ENCODE measurements at regions not wholly inside any gene's neighbourhood (a gene's known extent, or its start where the extent isn't known, plus 50 kb on each side); places are given as distances from the start of the nearest gene placed in this dataset.

- no peaks in the 10 kb centered on the region for H3K4me1 ChIP-seq (ENCODE audit: control insufficient read depth in 2 of 2, insufficient read depth in 2 of 2, low read length in 2 of 2)
- H3K27ac ChIP-seq (ENCODE audit: low read depth in 1 of 2, low read length in 1 of 2) = no peak overlapping the region
- no peaks in the 10 kb centered on the region for H3K36me3 ChIP-seq (ENCODE audit: control insufficient read depth in 2 of 2, insufficient read depth in 2 of 2, low read length in 1 of 2)
- DNase-seq (ENCODE audit: low read depth in 6 of 9, low spot score in 9 of 9) = no peak
- no peak overlapping the region for H3K4me3 ChIP-seq (ENCODE audit: low read length in 2 of 2)
- H3K9me3 ChIP-seq (ENCODE audit: control insufficient read depth in 2 of 2, insufficient read depth in 1 of 2, low read length in 1 of 2) = no peaks in the 10 kb centered on the region
- 97% methylated on average over 2 of the region's 2 CpGs for WGBS
- H3K27me3 ChIP-seq (ENCODE audit: control insufficient read depth in 2 of 2, insufficient read depth in 1 of 2, low read length in 1 of 2) = no peaks in the 10 kb centered on the region
Observed at GRCh38 chr12:65637150-65637549, 187.1 kb upstream of the HMGA2 start.

DNA sequence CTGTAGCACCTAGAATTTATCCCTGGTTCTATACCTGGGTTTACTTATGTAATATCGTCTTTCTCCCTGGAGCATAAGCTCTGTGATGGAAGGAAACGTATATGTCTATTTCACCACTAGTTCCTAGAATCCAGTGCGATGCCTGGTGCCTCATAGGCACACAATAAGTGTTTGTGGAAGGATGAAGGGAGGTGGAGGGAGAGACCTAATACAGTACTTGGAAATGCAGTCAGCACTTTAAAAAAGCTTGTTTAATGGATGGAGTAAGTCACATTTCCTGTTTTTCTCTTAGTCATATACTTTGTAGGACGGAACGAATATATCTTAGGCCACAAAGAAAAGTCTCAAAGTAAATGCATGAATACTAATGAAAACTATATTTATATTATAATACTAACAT is 186.5 kb upstream of the HMGA2 start:
- Histone ChIP-seq H3K9me3 (ENCODE audit: control insufficient read depth in 2 of 2, insufficient read depth in 1 of 2, low read length in 1 of 2) (no peaks in the 10 kb centered on the region), H3K27ac (ENCODE audit: low read depth in 1 of 2, low read length in 1 of 2) (no peak overlapping the region), H3K4me1 (ENCODE audit: control insufficient read depth in 2 of 2, insufficient read depth in 2 of 2, low read length in 2 of 2) (no peaks in the 10 kb centered on the region), H3K27me3 (ENCODE audit: control insufficient read depth in 2 of 2, insufficient read depth in 1 of 2, low read length in 1 of 2) (no peaks in the 10 kb centered on the region), H3K36me3 (ENCODE audit: control insufficient read depth in 2 of 2, insufficient read depth in 2 of 2, low read length in 1 of 2) (no peaks in the 10 kb centered on the region), H3K4me3 (ENCODE audit: low read length in 2 of 2) (no peak overlapping the region)
- no peak for DNase-seq (ENCODE audit: low read depth in 6 of 9, low spot score in 9 of 9)
- WGBS = 89% methylated on average over 5 of the region's 5 CpGs

- no peaks in the 10 kb centered on the region for H3K4me1 ChIP-seq (ENCODE audit: control insufficient read depth in 2 of 2, insufficient read depth in 2 of 2, low read length in 2 of 2)
- no peaks in the 10 kb centered on the region for H3K27me3 ChIP-seq (ENCODE audit: control insufficient read depth in 2 of 2, insufficient read depth in 1 of 2, low read length in 1 of 2)
- no peaks in the 10 kb centered on the region for H3K36me3 ChIP-seq (ENCODE audit: control insufficient read depth in 2 of 2, insufficient read depth in 2 of 2, low read length in 1 of 2)
- H3K4me3 ChIP-seq (ENCODE audit: low read length in 2 of 2) = no peak overlapping the region
- no peak overlapping the region for H3K27ac ChIP-seq (ENCODE audit: low read depth in 1 of 2, low read length in 1 of 2)
- no peak for DNase-seq (ENCODE audit: low read depth in 6 of 9, low spot score in 9 of 9)
- H3K9me3 ChIP-seq (ENCODE audit: control insufficient read depth in 2 of 2, insufficient read depth in 1 of 2, low read length in 1 of 2) = no peaks in the 10 kb centered on the region
Observed at GRCh38 chr12:65638324-65638723, 186.0 kb upstream of the HMGA2 start.

DNA sequence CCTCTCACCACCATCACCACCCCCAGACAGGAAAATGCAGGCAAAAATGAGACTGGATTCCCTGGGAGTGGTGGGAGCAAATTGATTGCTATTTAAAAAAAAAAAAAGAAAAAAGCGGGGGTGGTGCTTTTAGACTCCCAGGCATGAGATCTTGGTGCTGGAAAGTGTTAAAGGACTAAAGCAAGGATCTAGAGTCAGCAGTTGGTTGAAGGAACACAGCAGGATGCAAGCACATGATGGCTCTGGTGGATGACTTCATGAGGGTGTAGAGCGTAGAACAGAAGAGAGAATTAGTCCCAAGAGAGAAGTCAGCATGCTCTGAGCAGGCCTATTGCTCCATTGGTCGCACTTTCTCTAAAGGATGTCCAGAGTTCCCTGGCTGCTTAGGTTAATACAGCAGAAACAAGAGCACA is 183.8 kb upstream of the HMGA2 start:
- WGBS = over 99% methylated on average over 3 of the region's 3 CpGs
- no peaks in the 10 kb centered on the region for H3K9me3 ChIP-seq (ENCODE audit: control insufficient read depth in 2 of 2, insufficient read depth in 1 of 2, low read length in 1 of 2)
- DNase-seq (ENCODE audit: low read depth in 6 of 9, low spot score in 9 of 9) = no peak
- no peaks in the 10 kb centered on the region for H3K4me1 ChIP-seq (ENCODE audit: control insufficient read depth in 2 of 2, insufficient read depth in 2 of 2, low read length in 2 of 2)
- H3K4me3 ChIP-seq (ENCODE audit: low read length in 2 of 2) = no peak overlapping the region
- no peak overlapping the region for H3K27ac ChIP-seq (ENCODE audit: low read depth in 1 of 2, low read length in 1 of 2)
- no peaks in the 10 kb centered on the region for H3K27me3 ChIP-seq (ENCODE audit: control insufficient read depth in 2 of 2, insufficient read depth in 1 of 2, low read length in 1 of 2)
- H3K36me3 ChIP-seq (ENCODE audit: control insufficient read depth in 2 of 2, insufficient read depth in 2 of 2, low read length in 1 of 2) = no peaks in the 10 kb centered on the region

GRCh38 chr12:65642061-65642661 is 182.1 kb upstream of the HMGA2 start:
- Histone ChIP-seq H3K4me3 (ENCODE audit: low read length in 2 of 2) (no peak overlapping the region), H3K4me1 (ENCODE audit: control insufficient read depth in 2 of 2, insufficient read depth in 2 of 2, low read length in 2 of 2) (no peaks in the 10 kb centered on the region), H3K27me3 (ENCODE audit: control insufficient read depth in 2 of 2, insufficient read depth in 1 of 2, low read length in 1 of 2) (no peaks in the 10 kb centered on the region), H3K9me3 (ENCODE audit: control insufficient read depth in 2 of 2, insufficient read depth in 1 of 2, low read length in 1 of 2) (no peaks in the 10 kb centered on the region), H3K36me3 (ENCODE audit: control insufficient read depth in 2 of 2, insufficient read depth in 2 of 2, low read length in 1 of 2) (no peaks in the 10 kb centered on the region), H3K27ac (ENCODE audit: low read depth in 1 of 2, low read length in 1 of 2) (no peak overlapping the region)
- DNase-seq (ENCODE audit: low read depth in 6 of 9, low spot score in 9 of 9) = no peak
- WGBS = 93% methylated on average over 5 of the region's 5 CpGs

GRCh38 chr12:65643171-65643570 is 181.1 kb upstream of the HMGA2 start:
- no peak for DNase-seq (ENCODE audit: low read depth in 6 of 9, low spot score in 9 of 9)
- H3K36me3 ChIP-seq (ENCODE audit: control insufficient read depth in 2 of 2, insufficient read depth in 2 of 2, low read length in 1 of 2) = no peaks in the 10 kb centered on the region
- no peaks in the 10 kb centered on the region for H3K9me3 ChIP-seq (ENCODE audit: control insufficient read depth in 2 of 2, insufficient read depth in 1 of 2, low read length in 1 of 2)
- no peak overlapping the region for H3K4me3 ChIP-seq (ENCODE audit: low read length in 2 of 2)
- H3K4me1 ChIP-seq (ENCODE audit: control insufficient read depth in 2 of 2, insufficient read depth in 2 of 2, low read length in 2 of 2) = no peaks in the 10 kb centered on the region
- H3K27me3 ChIP-seq (ENCODE audit: control insufficient read depth in 2 of 2, insufficient read depth in 1 of 2, low read length in 1 of 2) = no peaks in the 10 kb centered on the region
- H3K27ac ChIP-seq (ENCODE audit: low read depth in 1 of 2, low read length in 1 of 2) = no peak overlapping the region

GRCh38 chr12:65643595-65644386 is 180.5 kb upstream of the HMGA2 start:
- Histone ChIP-seq H3K27ac (ENCODE audit: low read depth in 1 of 2, low read length in 1 of 2) (no peak overlapping the region), H3K4me3 (ENCODE audit: low read length in 2 of 2) (no peak overlapping the region), H3K4me1 (ENCODE audit: control insufficient read depth in 2 of 2, insufficient read depth in 2 of 2, low read length in 2 of 2) (no peaks in the 10 kb centered on the region), H3K36me3 (ENCODE audit: control insufficient read depth in 2 of 2, insufficient read depth in 2 of 2, low read length in 1 of 2) (no peaks in the 10 kb centered on the region), H3K9me3 (ENCODE audit: control insufficient read depth in 2 of 2, insufficient read depth in 1 of 2, low read length in 1 of 2) (no peaks in the 10 kb centered on the region), H3K27me3 (ENCODE audit: control insufficient read depth in 2 of 2, insufficient read depth in 1 of 2, low read length in 1 of 2) (no peaks in the 10 kb centered on the region)
- WGBS = 90% methylated on average over 3 of the region's 3 CpGs
- no peak for DNase-seq (ENCODE audit: low read depth in 6 of 9, low spot score in 9 of 9)

DNA sequence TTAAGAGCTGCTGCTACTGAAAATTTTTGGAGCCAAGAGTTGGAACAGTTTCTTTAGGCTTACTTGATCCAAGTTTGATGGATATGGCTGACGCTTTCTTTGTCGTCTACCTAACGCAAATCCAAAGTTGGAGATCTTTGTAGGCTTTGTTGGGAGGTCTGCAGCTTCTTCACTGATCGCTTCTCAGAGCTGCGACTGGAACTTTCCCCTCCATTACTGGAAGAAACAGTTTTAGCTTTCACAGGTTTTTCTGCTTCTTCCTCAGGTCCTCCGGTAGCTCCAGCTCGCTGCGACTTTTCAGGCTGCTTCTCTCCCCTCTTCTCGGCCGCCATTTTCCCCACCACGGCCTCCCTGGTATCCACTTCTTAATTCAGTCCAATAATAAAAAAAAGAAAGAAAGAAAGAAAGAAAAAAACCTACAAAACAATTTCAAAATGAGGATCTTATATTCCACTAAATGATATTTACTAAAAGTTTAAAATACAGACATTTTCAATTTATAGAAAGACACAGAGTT is 178.1 kb upstream of the HMGA2 start:
- no peak overlapping the region for H3K27ac ChIP-seq (ENCODE audit: low read depth in 1 of 2, low read length in 1 of 2)
- no peaks in the 10 kb centered on the region for H3K9me3 ChIP-seq (ENCODE audit: control insufficient read depth in 2 of 2, insufficient read depth in 1 of 2, low read length in 1 of 2)
- no peak overlapping the region for H3K4me3 ChIP-seq (ENCODE audit: low read length in 2 of 2)
- no peak for DNase-seq (ENCODE audit: low read depth in 6 of 9, low spot score in 9 of 9)
- H3K4me1 ChIP-seq (ENCODE audit: control insufficient read depth in 2 of 2, insufficient read depth in 2 of 2, low read length in 2 of 2) = no peaks in the 10 kb centered on the region
- no peaks in the 10 kb centered on the region for H3K27me3 ChIP-seq (ENCODE audit: control insufficient read depth in 2 of 2, insufficient read depth in 1 of 2, low read length in 1 of 2)
- 97% methylated on average over 11 of the region's 11 CpGs for WGBS
- no peaks in the 10 kb centered on the region for H3K36me3 ChIP-seq (ENCODE audit: control insufficient read depth in 2 of 2, insufficient read depth in 2 of 2, low read length in 1 of 2)

- WGBS = 97% methylated on average over 9 of the region's 9 CpGs
- no peak for DNase-seq (ENCODE audit: low read depth in 6 of 9, low spot score in 9 of 9)
Observed at GRCh38 chr12:65647074-65647473, 177.2 kb upstream of the HMGA2 start.

More at GRCh38 chr12:65647074-65647473, 177.2 kb upstream of the HMGA2 start:
- H3K27ac ChIP-seq (ENCODE audit: low read depth in 1 of 2, low read length in 1 of 2) = no peak overlapping the region
- no peaks in the 10 kb centered on the region for H3K27me3 ChIP-seq (ENCODE audit: control insufficient read depth in 2 of 2, insufficient read depth in 1 of 2, low read length in 1 of 2)
- no peaks in the 10 kb centered on the region for H3K9me3 ChIP-seq (ENCODE audit: control insufficient read depth in 2 of 2, insufficient read depth in 1 of 2, low read length in 1 of 2)
- H3K4me1 ChIP-seq (ENCODE audit: control insufficient read depth in 2 of 2, insufficient read depth in 2 of 2, low read length in 2 of 2) = no peaks in the 10 kb centered on the region
- H3K4me3 ChIP-seq (ENCODE audit: low read length in 2 of 2) = no peak overlapping the region
- no peaks in the 10 kb centered on the region for H3K36me3 ChIP-seq (ENCODE audit: control insufficient read depth in 2 of 2, insufficient read depth in 2 of 2, low read length in 1 of 2)

All from thymus (tissue), 11 donors.